Lower leg skin (tissue), 3 donors: ENCODE measurements at regions not wholly inside any gene's neighbourhood (a gene's known extent, or its start where the extent isn't known, plus 50 kb on each side); places are given as distances from the start of the nearest gene placed in this dataset.

ENCODE experiments used
- POLR2A ChIP-seq, 2 donors: fragments of 450-650 bp; IDR thresholded peaks; one replicate each; pipeline ENCODE4 v1.6.1; 2016 to 2017; ENCODE audit warnings: antibody characterized with exemption in 2 of 2, mild to moderate bottlenecking in 1 of 2, moderate library complexity in 1 of 2
- TF ChIP-seq, protein P1 (sequence below), 3 donors: fragments of 450-650 bp; IDR thresholded peaks; one replicate each; pipeline ENCODE4 v1.5.1; 2016; ENCODE audit warnings: antibody characterized with exemption in 3 of 3, mild to moderate bottlenecking in 3 of 3, moderate library complexity in 2 of 3

DNA sequence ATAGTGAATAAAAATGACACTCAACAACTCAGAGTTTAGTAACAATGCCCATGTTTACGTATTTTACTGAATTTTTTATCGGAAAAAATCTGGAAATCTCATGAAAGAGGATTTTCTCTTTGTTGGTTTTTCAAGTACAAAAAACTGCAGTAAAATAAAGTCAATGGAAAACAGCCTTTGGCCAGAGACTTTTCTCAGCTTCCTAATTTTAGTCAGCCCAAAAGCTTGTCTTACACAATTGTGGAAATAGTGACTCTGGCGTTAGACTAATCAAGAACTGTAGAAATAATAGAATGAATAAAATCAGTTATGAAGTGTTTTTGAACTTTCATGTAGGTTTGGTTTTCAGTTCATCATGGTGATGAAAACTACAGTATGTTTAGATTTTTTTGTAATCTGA, 234.7 kb downstream of the DKK2 start:
- TF ChIP-seq, protein P1, sequence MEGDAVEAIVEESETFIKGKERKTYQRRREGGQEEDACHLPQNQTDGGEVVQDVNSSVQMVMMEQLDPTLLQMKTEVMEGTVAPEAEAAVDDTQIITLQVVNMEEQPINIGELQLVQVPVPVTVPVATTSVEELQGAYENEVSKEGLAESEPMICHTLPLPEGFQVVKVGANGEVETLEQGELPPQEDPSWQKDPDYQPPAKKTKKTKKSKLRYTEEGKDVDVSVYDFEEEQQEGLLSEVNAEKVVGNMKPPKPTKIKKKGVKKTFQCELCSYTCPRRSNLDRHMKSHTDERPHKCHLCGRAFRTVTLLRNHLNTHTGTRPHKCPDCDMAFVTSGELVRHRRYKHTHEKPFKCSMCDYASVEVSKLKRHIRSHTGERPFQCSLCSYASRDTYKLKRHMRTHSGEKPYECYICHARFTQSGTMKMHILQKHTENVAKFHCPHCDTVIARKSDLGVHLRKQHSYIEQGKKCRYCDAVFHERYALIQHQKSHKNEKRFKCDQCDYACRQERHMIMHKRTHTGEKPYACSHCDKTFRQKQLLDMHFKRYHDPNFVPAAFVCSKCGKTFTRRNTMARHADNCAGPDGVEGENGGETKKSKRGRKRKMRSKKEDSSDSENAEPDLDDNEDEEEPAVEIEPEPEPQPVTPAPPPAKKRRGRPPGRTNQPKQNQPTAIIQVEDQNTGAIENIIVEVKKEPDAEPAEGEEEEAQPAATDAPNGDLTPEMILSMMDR (IDR thresholded peaks at IDR 0.05) = no peak
- no peak for TF ChIP-seq POLR2A (IDR thresholded peaks at IDR 0.05)
